Pancreas (tissue), 10 donors: ENCODE measurements at regions not wholly inside any gene's neighbourhood (a gene's known extent, or its start where the extent isn't known, plus 50 kb on each side); places are given as distances from the start of the nearest gene placed in this dataset.

Source experiments
- ATAC-seq, 4 donors: fragments of 200-7000 bp; cut with Tn5 transposase; one replicate each; pipeline versions ENCODE4 v1.8.0 to v1.9.1; 2020; ENCODE audit warnings: mild to moderate bottlenecking in 4 of 4, moderate library complexity in 4 of 4
- DNase-seq, 6 donors: peaks; one replicate each; pipeline ENCODE4 v3.0.0-alpha.2; 2020
- FAIRE-seq: peaks from 2 replicates; lab custom pipeline; 2012; peaks lifted over from hg19 to GRCh38; lab: Jason Lieb, UNC
- H3K27ac ChIP-seq, 4 donors: fragments of 200-600 bp; sonication (generic); 1 replicate in 3 of 4; 2 replicates in 1 of 4; pipeline versions ENCODE4 v1.5.0 to v1.8.0; 2020
- H3K27me3 ChIP-seq, 4 donors: fragments of 200-600 bp; one replicate each; pipeline ENCODE4 v1.8.0; 2021
- H3K36me3 ChIP-seq, 3 donors: fragments of 200-600 bp; sonication (generic) in 1 of 3; one replicate each; pipeline versions ENCODE4 v1.5.0 to v1.8.0; 2020 to 2021
- H3K4me1 ChIP-seq, 3 donors: fragments of 200-600 bp; one replicate each; pipeline ENCODE4 v1.8.0; 2021
- H3K4me3 ChIP-seq, 4 donors: fragments of 200-600 bp; sonication (generic) in 2 of 4; one replicate each; pipeline versions ENCODE4 v1.5.0 to v1.8.0; 2020 to 2021
- H3K9me3 ChIP-seq, 4 donors: fragments of 200-600 bp; one replicate each; pipeline ENCODE4 v1.8.0; 2021
- WGBS, 2 donors: extraction: QIAGEN DNeasy Blood & Tissue Kit; methylation state at CpG; one replicate each; pipeline ENCODE4 v1.1.7; 2013; 5-methylcytosine and 5-hydroxymethylcytosine counted together
- intact Hi-C, 3 donors: fragments of 100-400 bp; cut with DNase I; formaldehyde crosslinking; loops; one replicate each; pipeline versions ENCODE4 v1.11.1 to v1.14.2; 2022
- TF ChIP-seq, protein P1 (sequence below), 4 donors: fragments of 200-600 bp; sonication (generic) in 3 of 4; IDR thresholded peaks; one replicate each; pipeline versions ENCODE4 v1.5.0 to v1.8.0; 2021; ENCODE audit warnings: antibody characterized with exemption in 4 of 4
- donor health status: healthy with polysubstance abuse.
- donor health status: DM: no; HTN: no; CAD: no; lungs with moderate emphysema.
- donor health status: DM: no; HTN: no; CAD: no.
- donor health status: control.
- donor health status: control.
- donor health status: Bipolar disorder and iron deficiency.
- donor health status: DM: yes; HTN: yes; CAD: no.
- donor health status: DM: no; HTN: no; CAD: no.
- donor health status: DM: no; HTN: no; CAD: no.
- donor health status: DM: yes; HTN: yes; CAD: no.

DNA sequence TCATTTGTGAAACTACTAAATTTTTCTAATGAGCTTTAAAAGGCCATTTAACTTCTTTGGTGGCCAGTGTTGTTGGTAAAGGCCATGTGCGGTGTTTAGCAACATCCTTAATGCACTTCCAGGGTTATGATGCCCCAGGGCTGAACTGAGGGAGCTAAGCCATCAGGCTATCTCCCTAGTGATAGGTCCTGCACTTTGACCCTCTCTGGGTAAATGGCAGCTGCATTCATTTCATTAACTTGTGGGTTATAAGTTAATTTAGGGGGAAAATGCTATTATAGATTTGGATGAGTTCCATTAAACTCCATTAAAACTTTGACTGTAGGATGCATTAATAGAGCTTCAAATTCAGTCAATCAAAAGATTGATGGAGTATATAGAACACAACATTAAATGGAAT, 366.7 kb upstream of the ZNF717 start:
- WGBS, 2 donors = 67 to 93% methylated on average over 1 of the region's 1 CpG
- TF ChIP-seq, protein P1, sequence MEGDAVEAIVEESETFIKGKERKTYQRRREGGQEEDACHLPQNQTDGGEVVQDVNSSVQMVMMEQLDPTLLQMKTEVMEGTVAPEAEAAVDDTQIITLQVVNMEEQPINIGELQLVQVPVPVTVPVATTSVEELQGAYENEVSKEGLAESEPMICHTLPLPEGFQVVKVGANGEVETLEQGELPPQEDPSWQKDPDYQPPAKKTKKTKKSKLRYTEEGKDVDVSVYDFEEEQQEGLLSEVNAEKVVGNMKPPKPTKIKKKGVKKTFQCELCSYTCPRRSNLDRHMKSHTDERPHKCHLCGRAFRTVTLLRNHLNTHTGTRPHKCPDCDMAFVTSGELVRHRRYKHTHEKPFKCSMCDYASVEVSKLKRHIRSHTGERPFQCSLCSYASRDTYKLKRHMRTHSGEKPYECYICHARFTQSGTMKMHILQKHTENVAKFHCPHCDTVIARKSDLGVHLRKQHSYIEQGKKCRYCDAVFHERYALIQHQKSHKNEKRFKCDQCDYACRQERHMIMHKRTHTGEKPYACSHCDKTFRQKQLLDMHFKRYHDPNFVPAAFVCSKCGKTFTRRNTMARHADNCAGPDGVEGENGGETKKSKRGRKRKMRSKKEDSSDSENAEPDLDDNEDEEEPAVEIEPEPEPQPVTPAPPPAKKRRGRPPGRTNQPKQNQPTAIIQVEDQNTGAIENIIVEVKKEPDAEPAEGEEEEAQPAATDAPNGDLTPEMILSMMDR (IDR thresholded peaks at IDR 0.05) = no peak
- ATAC-seq (no peak), DNase-seq (no peak), FAIRE-seq (no peak)
- intact Hi-C loops = no loop called here
- H3K27me3 ChIP-seq = no peaks in the 10 kb centered on the region
- no peaks in the 10 kb centered on the region for H3K36me3 ChIP-seq
- no peaks in the 10 kb centered on the region for H3K4me1 ChIP-seq
- no peak overlapping the region for H3K4me3 ChIP-seq
- H3K27ac ChIP-seq = no peak overlapping the region
- H3K9me3 ChIP-seq = no peaks in the 10 kb centered on the region

DNA sequence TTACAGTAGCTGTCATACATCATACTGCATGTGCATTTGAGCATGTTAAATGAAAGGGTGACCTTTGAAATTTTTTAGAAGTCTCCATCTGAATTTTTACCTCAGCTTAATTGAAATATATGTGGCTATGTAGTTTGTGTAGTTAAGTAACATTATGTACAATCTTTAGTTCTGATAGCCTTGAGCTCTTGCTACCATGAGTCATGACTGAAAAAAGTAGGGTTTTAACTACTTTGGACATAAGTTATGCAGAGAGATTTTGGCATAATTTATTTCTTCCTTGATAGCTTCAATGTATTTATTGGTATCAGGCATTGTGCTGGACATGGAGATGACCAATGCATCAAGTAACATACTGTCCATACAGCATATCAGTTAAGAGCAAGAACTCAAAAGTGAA, 376.5 kb upstream of the ZNF717 start:
- Histone ChIP-seq H3K4me1 (no peaks in the 10 kb centered on the region), H3K27me3 (no peaks in the 10 kb centered on the region), H3K4me3 (no peak overlapping the region), H3K27ac (no peak overlapping the region), H3K36me3 (no peaks in the 10 kb centered on the region), H3K9me3 (no peaks in the 10 kb centered on the region)
- ATAC-seq = no peak
- intact Hi-C loops = no loop called here
- no peak for DNase-seq
- TF ChIP-seq, protein P1 (IDR thresholded peaks at IDR 0.05) = no peak
- FAIRE-seq = no peak

DNA sequence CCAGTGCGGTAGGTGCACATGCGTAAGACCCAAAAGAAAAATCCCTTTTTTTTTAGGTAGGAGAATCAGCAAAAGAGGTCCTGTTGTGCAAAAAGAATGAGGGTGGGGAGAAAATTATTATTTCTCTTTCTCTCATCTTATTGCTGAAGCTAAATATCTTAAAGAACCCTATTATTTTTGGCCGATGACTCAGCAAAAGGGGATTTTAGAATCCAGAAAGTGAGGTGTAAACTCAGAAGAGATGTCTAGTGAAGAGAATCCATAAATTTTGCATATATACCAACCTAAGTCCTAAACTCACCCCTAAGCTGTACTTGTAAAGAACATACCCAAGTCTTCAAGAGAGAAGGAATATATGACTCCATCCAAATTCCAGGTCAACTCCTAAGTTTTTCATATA, 386.3 kb upstream of the ZNF717 start:
- intact Hi-C loops = no loop called here
- no peak for ATAC-seq
- FAIRE-seq = no peak
- Histone ChIP-seq H3K4me3 (no peak overlapping the region), H3K27me3 (no peaks in the 10 kb centered on the region), H3K36me3 (no peaks in the 10 kb centered on the region), H3K27ac (no peak overlapping the region), H3K9me3 (no peaks in the 10 kb centered on the region), H3K4me1 (no peaks in the 10 kb centered on the region)
- no peak for DNase-seq
- TF ChIP-seq, protein P1 (IDR thresholded peaks at IDR 0.05) = no peak
- 62 to 85% methylated on average over 3 of the region's 3 CpGs for WGBS, 2 donors

DNA sequence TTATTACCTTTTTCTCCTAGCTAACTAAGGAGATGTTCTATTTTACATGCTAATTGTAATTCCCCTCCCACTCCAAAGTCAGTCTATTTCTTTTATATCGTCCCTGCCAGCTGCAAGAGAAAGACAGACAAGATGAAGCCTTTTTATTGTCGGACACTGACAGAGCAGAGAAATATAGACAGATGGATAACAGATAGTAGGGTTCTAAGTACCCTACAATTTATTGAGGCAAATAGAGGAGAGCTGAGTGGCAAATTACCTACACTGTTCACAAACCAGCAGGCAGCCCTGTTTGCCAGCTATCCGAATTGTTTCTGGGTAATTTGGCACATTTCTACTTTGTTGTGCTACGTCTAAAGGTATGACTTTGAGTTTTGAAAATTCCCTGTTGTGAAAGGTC, 392.3 kb upstream of the ZNF717 start:
- FAIRE-seq = no peak
- 49 to 59% methylated on average over 4 of the region's 4 CpGs for WGBS, 2 donors

DNA sequence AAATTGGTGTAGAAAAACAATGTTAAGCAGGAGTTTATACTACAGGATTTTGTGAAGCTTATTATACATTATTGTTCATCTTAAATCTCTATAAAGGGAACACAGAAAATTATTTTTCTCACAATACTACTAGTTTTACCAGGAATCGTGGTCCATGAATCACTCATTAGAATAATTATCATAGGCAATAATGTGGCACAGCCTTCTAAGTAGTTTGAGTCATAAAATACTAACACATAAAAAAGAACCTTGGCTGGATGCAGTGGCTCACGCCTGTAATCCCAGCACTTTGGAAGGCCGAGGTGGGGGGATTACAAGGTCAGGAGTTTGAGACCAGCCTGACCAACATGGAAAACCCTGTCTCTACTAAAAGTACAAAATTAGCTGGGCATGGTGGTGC, 393.1 kb upstream of the ZNF717 start:
- no peak overlapping the region for H3K4me3 ChIP-seq
- TF ChIP-seq, protein P1 (IDR thresholded peaks at IDR 0.05) = no peak
- intact Hi-C loops = no loop called here
- ATAC-seq (no peak), DNase-seq (no peak), FAIRE-seq (no peak)
- H3K27ac ChIP-seq = no peak overlapping the region
- H3K9me3 ChIP-seq = no peaks in the 10 kb centered on the region
- no peaks in the 10 kb centered on the region for H3K4me1 ChIP-seq
- 58 to 82% methylated on average over 3 of the region's 3 CpGs for WGBS, 2 donors
- no peaks in the 10 kb centered on the region for H3K27me3 ChIP-seq
- no peaks in the 10 kb centered on the region for H3K36me3 ChIP-seq

More for the DNA sequence above, 392.3 kb upstream of the ZNF717 start:
- ATAC-seq (no peak), DNase-seq (no peak)
- Histone ChIP-seq H3K36me3 (no peaks in the 10 kb centered on the region), H3K4me3 (no peak overlapping the region), H3K4me1 (no peaks in the 10 kb centered on the region), H3K27ac (no peak overlapping the region), H3K27me3 (no peaks in the 10 kb centered on the region), H3K9me3 (no peaks in the 10 kb centered on the region)
- intact Hi-C loops = no loop called here
- TF ChIP-seq, protein P1 (IDR thresholded peaks at IDR 0.05) = no peak
